ENCODE measurements at regions not wholly inside any gene's neighbourhood (a gene's known extent, or its start where the extent isn't known, plus 50 kb on each side); places are given as distances from the start of the nearest gene placed in this dataset.

DNA sequence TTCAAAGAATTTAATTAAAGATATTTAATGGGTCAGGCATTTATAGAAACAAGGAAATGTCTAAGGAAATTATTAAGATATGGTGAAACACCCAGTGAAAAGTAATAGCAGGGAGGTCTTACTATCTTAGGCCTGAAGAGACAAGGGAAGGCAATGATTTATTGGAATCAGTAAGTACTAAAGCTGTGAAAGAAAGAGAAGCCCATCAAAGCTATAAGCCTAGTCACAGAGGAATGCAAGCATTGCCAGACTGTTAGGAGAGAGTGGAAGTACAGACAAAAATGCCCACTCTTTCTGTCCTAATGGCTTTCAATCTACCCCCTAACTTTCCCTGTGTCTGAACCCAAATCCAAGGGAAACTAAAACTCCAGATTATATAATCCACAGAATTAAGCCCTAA lies 69.2 kb upstream of the PIK3C2G start:
- no peak overlapping the region for H3K56ac ChIP-seq (ENCODE audit: extremely low read depth, insufficient read depth, low read length)
- H4K8ac ChIP-seq (ENCODE audit: low read depth in 2 of 2, low read length in 2 of 2) = no peak overlapping the region
- no peak overlapping the region for H4K91ac ChIP-seq (ENCODE audit: insufficient read depth, low read depth, low read length)
- H4K20me1 ChIP-seq (ENCODE audit: insufficient read depth, low read length) = no peaks in the 10 kb centered on the region
- in situ Hi-C loops (cut with MboI; ENCODE audit: low sequenced_read_pairs) = no loop called here
- H3K9ac ChIP-seq (ENCODE audit: low read depth, low read length) = no peak overlapping the region
- H3K27me3 ChIP-seq (ENCODE audit: control insufficient read depth, insufficient read depth, low read length) = no peaks in the 10 kb centered on the region
- no peak overlapping the region for H2BK120ac ChIP-seq (ENCODE audit: low read depth, low read length)
- no peak overlapping the region for H3K4ac ChIP-seq (ENCODE audit: low read depth, low read length)
- H3K27ac ChIP-seq (ENCODE audit: insufficient read depth, low read length) = no peak overlapping the region
- ChIA-PET POLR2A (ENCODE audit: unreplicated experiment) (no interaction called here), CTCF (no interaction called here)
- H2BK5ac ChIP-seq (ENCODE audit: low read depth, low read length, poor library complexity, severe bottlenecking) = no peak overlapping the region
- H2AFZ ChIP-seq (replicated peaks; ENCODE audit: low read length, poor library complexity) = no peak overlapping the region
- H3K36me3 ChIP-seq (ENCODE audit: control insufficient read depth, insufficient read depth, low read length) = no peaks in the 10 kb centered on the region
- H3K23ac ChIP-seq (ENCODE audit: low read depth, low read length) = no peak overlapping the region
- H3K14ac ChIP-seq (replicated peaks; ENCODE audit: low read depth, low read length) = no peak overlapping the region
- dilution Hi-C loops (cut with HindIII; ENCODE audit: low sequenced_read_pairs, unreplicated experiment) = no loop called here
- TF ChIP-seq POLR2A (IDR thresholded peaks at IDR 0.05; ENCODE audit: low read depth, low read length) = no peak
- no peak for TF ChIP-seq CHD1 (IDR thresholded peaks at IDR 0.05; ENCODE audit: low read depth, low read length)
- ATAC-seq (ENCODE audit: low read depth) = no peak
- no peak overlapping the region for H2AK9ac ChIP-seq (replicated peaks; ENCODE audit: low read depth, low read length, poor library complexity)
- BruUV-seq (replicated peaks) = no TSS peak
- H3K4me2 ChIP-seq (ENCODE audit: low read depth, low read length) = no peak overlapping the region
- no peaks in the 10 kb centered on the region for H3K9me1 ChIP-seq (ENCODE audit: insufficient read depth, low read length)
- H3K18ac ChIP-seq (ENCODE audit: low read depth, low read length) = no peak overlapping the region
- H2AK5ac ChIP-seq (ENCODE audit: low read depth, low read length) = no peak overlapping the region
- no peak overlapping the region for H2BK20ac ChIP-seq (ENCODE audit: low read depth, low read length)
- DNase-seq = no peak
- no peak overlapping the region for H4K5ac ChIP-seq (ENCODE audit: low read depth, low read length)
- no peaks in the 10 kb centered on the region for H3K9me3 ChIP-seq (ENCODE audit: control insufficient read depth, insufficient read depth, low read length)
- intact Hi-C loops (cut with micrococcal nuclease) = no loop called here
- no peaks in the 10 kb centered on the region for H3K4me1 ChIP-seq (ENCODE audit: control insufficient read depth, insufficient read depth, low read length)
- H2BK15ac ChIP-seq (ENCODE audit: low read depth, low read length) = no peak overlapping the region
- no peak overlapping the region for H3K4me3 ChIP-seq (ENCODE audit: insufficient read depth, low read depth, low read length)
- no peaks in the 10 kb centered on the region for H3K79me1 ChIP-seq (ENCODE audit: low read depth in 1 of 2, low read length in 2 of 2)
